ENCODE measurements at regions not wholly inside any gene's neighbourhood (a gene's known extent, or its start where the extent isn't known, plus 50 kb on each side); places are given as distances from the start of the nearest gene placed in this dataset.

DNA sequence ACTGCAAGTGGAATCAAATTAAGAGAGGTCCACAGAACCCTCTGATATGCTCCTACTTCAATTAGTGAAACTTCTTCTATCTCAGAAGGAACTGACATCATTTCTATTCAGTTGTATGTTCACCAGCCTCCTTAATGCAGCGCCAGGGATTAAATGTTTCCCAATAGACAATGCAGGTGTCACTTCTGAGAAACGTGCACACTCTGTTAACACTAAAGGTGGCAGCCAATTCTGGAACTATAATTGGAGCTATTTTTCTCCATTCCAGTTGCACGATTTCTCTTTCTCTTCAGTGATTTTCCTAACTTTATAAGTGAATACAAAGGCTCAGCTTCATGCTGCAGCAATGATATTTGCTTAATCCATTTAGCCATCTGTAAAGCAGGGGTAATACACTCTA lies 821.9 kb downstream of the TDRD15 start:
- Histone ChIP-seq H3K27ac (no peak overlapping the region), H3K4me3 (no peak overlapping the region)

DNA sequence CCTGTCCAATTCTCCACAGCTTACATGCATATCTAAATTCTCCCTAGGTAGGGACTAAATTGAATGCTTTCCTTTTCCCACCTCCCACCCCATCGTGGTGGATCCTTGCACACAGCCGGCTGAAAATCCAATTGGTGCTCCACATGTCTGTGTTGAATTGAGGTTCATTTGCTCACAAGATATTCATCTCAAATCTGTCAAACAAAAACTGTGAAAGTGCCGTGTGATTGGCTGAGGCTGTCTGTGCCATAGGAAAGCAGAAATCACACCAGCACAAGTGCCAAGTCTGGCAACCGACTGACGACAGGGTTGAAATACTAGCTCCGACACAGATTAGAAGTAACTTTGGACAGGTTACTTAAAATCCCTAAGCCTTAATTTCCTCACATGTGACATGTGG lies 823.3 kb downstream of the TDRD15 start:
- no peak overlapping the region for H3K4me3 ChIP-seq
- H3K27ac ChIP-seq = no peak overlapping the region

DNA sequence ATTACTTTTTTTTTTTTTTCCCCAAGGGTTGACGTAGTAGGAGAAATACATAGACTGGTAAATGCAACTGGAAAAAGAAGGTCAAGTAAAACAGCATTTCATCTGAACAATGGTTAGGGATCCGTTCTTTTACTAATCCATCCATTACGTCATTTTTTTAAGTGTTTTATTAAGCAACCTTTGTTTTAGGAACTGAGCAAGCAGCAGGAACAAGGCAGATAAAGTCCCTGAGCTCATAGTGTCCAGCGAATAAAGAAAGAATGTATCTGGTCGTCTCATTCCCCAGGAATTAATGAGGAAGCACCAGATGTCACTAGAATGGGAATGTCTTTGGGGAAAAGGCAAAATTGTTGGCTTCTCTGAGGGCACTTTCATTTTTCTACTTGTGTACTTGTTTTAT lies 842.4 kb downstream of the TDRD15 start:
- Histone ChIP-seq H3K27ac (no peak overlapping the region), H3K4me3 (no peak overlapping the region)

DNA sequence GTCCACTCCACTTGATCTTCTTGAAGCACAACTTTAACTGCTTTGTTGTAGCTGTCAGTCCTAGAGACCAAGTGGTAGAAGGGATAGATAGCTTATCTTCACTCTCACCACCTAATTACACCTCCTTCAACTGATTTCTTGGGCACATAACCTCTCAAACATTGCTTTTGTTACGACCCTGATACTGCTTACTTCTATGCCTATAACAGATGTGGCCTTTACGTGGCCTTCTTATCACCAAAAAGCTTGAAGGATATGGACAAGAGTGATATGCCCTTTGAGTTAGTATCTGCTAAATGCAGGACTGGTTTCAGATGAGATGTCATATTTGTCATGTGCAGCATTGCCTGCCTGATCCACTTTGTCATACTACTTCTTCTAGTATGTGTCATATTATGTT lies 847.2 kb downstream of the TDRD15 start:
- Histone ChIP-seq H3K27ac (no peak overlapping the region), H3K4me3 (no peak overlapping the region)

DNA sequence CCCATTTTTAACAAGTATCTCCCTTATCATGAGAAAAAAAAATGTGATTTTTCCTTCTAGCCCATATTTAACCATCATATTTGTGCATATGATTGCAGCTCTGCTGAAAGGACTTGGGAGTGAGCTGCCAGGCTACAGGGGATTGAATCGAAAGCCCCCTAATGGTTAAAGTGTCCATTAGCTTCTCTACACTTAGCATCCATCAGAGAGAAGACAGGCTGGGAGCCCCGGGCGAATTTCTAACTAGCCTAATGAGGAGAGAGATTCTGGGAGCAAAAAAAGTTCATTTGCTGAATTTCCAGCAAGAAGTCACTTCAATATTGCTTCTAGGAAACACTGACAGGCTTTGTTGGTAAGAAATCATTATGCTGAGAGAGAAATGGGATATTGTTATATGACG lies 848.8 kb downstream of the TDRD15 start:
- Histone ChIP-seq H3K27ac (no peak overlapping the region), H3K4me3 (no peak overlapping the region)

DNA sequence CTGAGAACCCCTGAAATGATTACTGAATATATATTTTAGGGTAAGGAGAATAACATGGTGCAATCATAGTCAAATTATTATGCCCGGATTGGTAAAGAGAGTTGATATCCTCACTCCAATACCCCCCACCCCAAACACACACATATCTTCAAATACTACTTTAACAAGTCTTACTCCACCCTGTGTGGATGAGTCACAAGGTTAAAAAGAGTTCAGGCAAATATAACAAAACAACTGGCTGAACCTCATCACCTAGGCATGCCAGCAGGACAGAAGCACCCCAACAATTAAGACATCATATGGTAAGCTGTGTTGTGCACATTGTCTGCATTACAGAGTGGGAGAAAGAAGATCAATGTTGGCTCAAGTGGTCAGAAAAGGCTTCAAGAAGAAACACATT lies 857.4 kb downstream of the TDRD15 start:
- Histone ChIP-seq H3K4me3 (no peak overlapping the region), H3K27ac (no peak overlapping the region)

DNA sequence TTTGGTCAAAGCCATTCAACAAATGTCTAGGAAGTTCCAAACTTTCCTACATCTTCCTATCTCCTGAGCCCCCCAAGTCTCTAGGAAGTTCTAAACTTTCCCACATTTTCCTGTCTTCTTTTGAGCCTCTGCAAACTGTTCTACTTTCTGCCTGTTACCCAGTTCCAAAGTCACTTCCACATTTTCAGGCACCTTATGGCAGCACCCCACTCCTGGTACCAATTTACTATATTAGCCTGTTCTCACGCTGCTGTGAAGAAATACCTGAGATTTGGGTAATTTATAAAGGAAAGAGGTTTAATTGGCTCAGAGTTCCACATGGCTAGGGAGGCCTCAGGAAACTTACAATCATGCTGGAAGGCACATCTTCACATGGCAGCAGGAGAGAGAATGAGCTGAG lies 869.2 kb downstream of the TDRD15 start:
- no peak overlapping the region for H3K27ac ChIP-seq
- H3K4me3 ChIP-seq = no peak overlapping the region

DNA sequence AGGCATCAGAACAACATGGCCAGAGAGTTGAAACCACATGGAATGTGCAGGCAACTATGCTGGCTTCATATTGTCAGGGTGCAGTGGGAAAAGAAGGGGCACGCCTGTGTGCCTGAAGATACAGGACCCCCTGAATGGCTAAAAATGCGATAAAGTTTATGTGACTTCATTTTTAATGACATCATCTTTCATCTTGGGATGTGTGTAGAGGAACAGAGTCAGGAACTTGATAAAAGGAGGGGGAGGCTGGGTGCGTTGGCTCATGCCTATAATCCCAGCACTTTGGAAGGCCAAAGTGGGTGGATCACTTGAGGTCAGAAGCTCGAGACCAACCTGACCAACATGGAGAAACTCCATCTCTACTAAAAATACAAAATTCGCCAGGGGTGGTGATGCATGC lies 872.6 kb downstream of the TDRD15 start:
- H3K27ac ChIP-seq = no peak overlapping the region
- no peak overlapping the region for H3K4me3 ChIP-seq

DNA sequence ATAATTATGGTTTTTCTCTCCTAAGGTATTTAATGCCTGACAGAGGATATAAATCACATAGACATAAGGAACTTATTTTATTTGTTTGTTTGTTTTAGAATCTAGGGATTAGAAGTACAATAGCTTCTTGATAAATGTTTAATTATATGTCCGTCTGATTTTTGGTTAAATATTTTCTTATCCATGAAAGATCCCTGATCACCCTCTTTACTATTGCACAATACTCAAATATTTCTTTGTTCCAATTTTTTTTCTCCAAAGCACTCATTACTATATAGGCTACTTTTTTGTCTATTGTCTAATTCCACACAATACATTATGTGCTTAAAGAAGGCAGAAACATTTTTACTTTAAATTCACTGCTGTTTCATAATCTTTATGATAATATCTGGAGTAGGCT lies 875.8 kb downstream of the TDRD15 start:
- Histone ChIP-seq H3K27ac (no peak overlapping the region), H3K4me3 (no peak overlapping the region)

DNA sequence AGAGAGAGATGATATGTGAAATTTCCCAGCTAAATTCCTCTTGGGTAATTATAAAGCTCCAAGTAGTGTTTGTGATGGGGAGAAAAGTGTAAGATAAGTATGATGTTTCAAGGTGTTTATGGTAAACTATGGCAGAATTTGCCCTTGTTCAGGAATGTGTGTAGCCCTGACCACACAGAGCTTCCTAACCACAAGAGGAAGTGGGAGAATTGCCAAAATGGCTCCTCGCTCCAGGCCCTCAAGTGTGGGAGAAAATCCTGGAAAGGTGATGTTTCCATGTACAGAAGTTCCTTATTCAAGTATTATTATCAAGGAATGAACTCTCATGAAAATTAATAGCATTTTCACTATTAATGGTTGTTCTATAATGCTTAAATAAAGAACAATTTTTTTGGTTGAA lies 878.3 kb downstream of the TDRD15 start:
- Histone ChIP-seq H3K27ac (no peak overlapping the region), H3K4me3 (no peak overlapping the region)

DNA sequence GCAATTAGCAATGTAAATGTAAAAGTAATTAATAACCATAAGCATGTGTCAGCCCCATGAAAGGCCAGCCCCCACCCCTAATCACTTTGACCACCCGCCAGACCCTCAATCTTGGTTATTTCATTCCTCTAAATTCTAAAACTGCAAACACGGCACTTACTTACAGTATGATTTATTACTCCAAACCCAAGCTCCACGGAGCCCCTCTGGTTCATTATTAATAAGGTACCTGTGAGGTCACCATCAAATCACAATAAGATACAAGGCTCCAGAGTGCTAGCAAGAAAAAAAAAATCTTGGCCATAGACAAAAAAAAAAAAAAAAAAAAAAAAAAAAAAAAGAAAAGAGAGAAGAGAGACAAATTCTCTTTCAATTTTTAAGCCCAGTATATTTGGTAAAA lies 879.5 kb downstream of the TDRD15 start:
- no peak overlapping the region for H3K4me3 ChIP-seq
- H3K27ac ChIP-seq = no peak overlapping the region

DNA sequence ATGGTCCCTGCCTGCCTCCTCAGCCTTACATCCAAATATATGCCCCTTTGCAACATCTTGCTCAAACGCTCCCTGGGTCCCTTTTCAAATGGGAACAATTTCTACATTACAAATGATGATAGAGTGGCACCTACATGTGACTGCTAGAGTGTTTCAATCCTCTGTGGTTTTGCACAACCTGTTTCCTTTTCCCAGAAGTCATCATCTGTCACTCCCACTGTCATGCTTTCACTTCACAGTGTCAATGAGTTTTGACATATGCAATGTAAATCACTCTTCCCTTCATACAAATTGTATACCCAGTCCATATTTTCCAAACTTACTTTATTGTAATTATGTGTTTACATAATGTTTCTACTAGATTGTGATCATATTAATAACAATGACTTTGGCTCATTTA lies 887.3 kb downstream of the TDRD15 start:
- H3K4me3 ChIP-seq = no peak overlapping the region
- no peak overlapping the region for H3K27ac ChIP-seq

DNA sequence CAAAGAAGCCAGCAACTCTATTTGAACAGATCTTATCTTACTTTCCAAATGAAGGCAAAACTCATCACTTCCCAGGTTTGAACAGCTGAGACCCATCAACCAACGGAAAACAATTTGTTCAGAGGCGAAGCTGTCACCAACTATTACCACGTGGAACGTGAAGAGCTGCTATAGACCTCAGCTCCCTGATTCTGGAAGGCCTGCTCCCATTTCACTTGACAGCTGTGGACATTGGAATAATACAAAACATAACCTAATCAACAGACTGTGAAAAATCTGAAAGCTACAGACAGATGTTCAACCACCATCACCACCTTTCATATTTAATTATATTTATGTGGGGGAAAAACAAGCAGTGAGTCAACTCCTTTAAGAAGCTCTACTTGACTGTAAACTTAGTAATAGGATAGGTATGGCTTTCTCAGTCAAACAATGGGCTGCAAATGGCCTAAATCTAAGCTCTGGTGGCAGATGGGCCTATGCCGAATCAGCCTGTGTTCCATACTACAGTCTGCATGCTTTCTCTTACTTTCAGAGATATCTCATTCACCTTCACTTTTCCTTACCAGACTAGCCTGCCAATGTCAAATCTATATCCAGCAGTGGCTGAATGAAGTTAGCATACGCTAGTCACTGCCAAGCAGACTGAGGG lies 896.4 kb downstream of the TDRD15 start:
- no peak overlapping the region for H3K27ac ChIP-seq
- H3K4me3 ChIP-seq = no peak overlapping the region

DNA sequence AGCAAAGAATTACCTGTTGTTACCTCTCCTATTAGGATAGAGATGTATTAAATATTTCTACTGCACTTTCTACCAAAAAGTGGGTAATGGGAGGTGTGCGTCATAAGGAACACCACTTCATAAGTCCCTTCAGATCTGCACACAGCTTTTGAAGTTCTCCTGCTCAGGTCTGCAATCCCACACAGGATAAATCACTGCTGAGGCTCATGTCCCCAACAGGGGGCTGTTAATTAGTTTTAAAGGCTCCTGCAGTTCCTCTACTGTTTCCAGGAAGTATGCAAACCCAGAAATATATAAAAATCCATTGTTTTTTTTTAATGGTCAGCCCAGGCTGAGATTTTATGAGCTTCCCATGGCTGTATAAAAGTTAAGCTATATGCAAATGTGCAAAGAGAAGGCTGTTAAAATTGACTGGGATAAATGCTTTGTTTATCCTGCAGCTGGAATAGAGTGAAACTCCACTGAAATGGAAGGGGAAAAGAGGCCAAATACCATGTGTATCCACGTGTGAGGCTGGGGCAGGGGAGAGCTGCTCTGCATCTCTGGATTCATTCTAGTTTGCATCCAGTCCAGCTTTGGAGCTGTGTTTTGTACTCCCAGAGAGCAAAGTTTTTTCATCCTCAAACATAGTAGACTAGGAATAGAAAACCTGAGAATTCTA lies 903.7 kb downstream of the TDRD15 start:
- Histone ChIP-seq H3K4me3 (no peak overlapping the region), H3K27ac (no peak overlapping the region)

DNA sequence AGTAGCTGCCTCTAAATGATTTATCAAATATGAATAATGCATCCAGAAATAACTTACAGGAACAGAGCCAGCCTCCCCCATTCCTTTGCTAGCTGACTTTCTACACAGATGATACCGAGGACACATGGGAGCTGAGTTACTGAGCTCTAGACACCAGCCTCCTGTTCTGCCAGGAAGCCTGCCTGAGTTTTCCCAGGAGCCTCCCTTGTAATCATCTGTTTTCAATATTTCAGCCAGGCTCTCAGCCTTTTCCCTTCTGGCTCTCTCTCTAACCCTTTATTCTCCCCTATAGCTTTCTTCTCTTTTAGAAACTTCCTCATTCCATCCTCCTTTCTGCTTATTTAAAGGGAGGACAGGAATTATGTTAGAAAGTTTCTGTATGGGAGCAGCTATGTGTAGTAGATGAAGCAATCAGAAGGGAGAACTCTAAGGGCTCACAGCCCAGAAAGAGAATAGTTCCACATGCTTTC lies 911.6 kb downstream of the TDRD15 start:
- no peak overlapping the region for H3K4me3 ChIP-seq
- no peak overlapping the region for H3K27ac ChIP-seq

DNA sequence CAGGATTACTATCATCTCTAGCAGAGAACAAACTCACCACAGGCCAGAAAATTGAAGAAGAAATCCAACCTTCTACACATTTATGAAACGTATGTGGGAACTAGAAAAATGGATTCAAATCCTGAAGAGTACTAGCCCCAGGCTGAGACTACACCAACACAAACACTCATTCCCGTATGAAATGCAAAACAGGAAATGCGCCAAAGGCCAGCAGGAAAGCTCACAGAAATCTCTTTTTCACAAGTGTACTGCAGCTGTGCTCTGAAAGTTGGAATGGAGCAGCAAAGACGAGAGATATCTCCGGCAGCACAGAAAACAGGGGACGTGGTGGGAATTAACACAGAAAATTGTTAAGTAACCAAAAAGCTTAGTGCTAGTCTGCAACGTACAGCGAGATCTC lies 913.5 kb downstream of the TDRD15 start:
- no peak overlapping the region for H3K27ac ChIP-seq
- no peak overlapping the region for H3K4me3 ChIP-seq

DNA sequence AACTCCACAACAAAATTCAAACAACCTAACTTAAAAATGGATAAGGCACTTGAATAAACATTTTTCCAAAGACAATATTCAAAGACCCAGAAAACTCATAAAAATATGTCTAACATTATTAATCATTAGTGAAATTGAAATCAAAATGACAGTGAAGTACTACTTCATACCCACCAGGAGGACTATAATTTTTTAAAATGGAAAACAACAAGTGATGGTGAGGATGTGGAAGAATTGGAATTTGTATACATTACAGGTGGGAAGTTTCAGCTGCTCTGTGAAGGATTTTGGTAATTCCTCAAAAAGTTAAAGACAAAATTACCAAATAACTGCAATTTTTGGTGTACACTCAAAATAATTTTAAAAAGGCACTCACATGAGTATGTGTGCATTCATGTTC lies 920.0 kb downstream of the TDRD15 start:
- H3K27ac ChIP-seq = no peak overlapping the region
- no peak overlapping the region for H3K4me3 ChIP-seq

DNA sequence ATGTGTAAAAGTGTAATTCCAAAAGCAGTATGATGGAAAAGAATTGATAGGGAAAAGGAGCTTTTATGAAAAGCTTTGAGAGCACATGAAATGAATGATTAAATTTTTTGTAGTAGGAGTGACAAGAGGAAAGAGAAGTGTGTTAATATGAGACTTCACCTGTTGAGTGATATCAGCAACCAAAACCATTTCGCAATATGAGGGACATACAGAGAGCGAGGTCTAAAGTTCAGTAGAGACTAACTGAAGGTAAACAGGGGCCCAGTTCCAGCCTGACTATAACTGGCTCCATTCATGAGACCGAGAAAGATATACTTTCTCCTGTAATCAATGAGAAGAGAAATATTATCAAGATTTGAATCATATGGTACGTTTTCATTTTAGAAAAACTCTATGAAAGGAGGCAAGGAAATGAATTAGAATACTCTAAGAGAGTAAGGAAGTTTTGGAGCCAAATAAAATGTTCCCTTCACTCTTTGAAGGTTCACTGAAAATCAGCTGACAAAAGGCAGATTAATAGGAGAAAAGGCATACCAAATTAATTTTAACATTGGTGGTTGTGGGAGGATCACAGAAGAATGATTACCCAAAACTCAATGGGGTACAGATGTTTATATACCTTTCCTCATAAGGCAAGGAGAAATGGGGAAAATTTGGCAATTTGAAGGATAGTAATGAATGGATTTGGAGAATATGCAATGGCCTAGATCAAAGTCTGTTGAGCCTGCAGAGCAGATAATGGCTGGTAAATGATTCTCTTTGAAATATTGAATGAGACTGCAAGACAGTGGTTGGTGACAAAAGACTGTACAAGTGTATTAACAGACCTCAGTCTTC lies 932.2 kb downstream of the TDRD15 start:
- no peak overlapping the region for H3K27ac ChIP-seq
- H3K4me3 ChIP-seq = no peak overlapping the region

DNA sequence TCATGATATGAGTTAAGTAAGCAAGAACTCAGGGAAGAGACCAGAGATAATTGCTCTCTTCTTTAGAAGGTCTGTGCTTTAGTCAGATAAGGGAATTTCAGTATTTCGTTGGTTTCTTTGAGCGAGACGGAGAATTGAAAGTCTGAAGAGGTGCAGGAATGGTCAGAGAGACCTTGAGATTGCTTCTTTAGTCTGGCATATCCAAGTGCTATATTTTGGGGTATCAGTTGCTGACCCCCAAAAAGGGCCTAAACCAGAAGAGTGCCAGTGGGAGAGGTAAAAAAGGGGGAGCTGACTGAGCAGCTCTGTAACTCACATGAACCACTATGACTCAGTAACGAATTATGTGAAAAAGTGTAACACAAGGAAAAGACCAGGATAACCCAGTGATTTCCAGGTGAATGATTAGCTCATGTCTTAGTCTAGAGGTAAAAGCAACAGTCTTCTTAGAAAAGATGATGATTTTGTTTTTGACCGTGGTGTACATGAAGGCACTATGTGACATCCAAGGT lies 932.9 kb downstream of the TDRD15 start:
- Histone ChIP-seq H3K4me3 (no peak overlapping the region), H3K27ac (no peak overlapping the region)

DNA sequence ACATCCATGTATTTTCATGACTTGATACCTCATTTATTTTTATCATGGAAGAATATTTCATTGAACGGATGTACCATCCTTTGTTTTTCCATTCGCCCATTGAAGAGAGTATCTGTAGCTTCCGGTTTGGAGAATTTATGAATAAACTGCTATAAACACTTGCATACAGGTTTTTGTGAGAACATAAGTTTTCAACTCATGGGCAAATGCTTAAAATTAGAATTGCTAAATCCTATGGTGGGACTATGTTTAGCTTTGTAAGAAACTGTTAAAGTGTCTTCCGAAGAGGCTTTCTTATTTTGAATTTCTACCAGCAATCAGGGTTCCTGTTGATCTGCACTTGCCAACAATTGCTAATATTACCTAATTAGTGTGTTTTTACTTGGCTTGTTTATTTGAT lies 938.9 kb downstream of the TDRD15 start:
- H3K27ac ChIP-seq = no peak overlapping the region
- H3K4me3 ChIP-seq = no peak overlapping the region

DNA sequence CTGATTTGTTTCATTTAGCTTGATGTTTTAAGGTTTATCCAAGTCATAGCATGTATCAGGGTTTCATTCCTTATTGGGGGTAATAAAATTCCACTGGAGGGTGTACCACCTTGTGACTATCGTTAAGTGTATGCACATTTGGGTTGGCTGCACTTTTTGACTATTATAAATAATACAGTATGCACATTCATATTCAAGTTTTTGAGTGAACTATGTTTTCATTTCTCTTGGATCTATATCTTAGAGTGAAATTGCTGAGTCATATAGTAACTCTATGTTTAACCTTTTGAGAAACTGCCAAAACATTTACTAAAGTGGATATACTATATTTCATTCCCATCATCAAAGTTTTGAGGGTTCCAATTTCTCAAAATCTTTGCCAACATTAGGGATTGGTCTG lies 952.7 kb downstream of the TDRD15 start:
- Histone ChIP-seq H3K4me3 (no peak overlapping the region), H3K27ac (no peak overlapping the region)

Data from skin epidermis (tissue), 12 donors.